ENCODE measurements at regions not wholly inside any gene's neighbourhood (a gene's known extent, or its start where the extent isn't known, plus 50 kb on each side); places are given as distances from the start of the nearest gene placed in this dataset.
"Not testable (repeated sequence)": the region's sequence is repeated elsewhere in the genome, so short reads cannot be mapped to it uniquely, and the experiment has no call there.

DNA sequence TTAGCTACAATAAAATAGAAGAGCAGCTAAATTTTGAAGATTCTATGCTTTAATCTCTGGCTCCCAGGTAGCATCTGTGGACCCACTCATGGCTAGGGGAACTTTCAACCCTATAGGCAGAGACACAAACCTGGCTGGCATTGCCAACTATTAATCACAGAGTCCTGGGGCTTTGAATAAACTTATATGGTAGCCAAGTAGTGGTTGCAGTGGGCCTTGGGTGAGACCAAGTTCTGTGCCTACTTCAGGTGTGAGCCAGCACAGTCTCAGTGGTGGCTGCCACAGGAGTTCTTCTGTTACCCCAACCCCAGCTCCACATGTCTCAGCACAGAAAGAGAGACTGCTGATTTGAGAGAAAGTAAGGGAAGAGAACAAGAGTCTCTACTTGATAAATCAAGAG lies 1626.5 kb downstream of the SPATA31A7 start:
- H3K9me3 Mint-ChIP-seq; H3K36me3 Mint-ChIP-seq (ENCODE audit: insufficient read depth); DNase-seq; H3K4me3 Mint-ChIP-seq; H3K4me1 Mint-ChIP-seq (ENCODE audit: low read depth); ATAC-seq; H3K27me3 Mint-ChIP-seq (ENCODE audit: low read depth): not testable (repeated sequence)

DNA sequence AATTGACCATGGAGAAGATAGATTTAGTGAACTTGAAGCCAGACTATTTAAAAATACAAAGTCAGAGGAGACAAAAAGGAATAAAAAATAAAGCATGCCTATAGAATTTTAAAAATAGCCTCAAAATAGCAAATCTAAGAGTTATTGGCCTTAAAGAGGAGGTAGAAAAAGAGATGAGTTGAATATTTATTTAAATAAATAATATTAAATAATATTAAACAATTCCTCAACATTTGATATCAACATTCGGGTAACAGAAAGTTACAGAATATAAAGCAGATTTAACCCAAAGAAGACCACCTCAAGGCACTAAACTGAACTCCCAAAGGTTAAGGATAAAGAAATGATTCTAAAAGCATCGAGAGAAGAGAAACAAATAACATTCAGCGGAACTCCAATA lies 1627.4 kb downstream of the SPATA31A7 start:
- H3K4me3 Mint-ChIP-seq; H3K36me3 Mint-ChIP-seq (ENCODE audit: insufficient read depth); H3K27me3 Mint-ChIP-seq (ENCODE audit: low read depth); H3K4me1 Mint-ChIP-seq (ENCODE audit: low read depth); DNase-seq; H3K9me3 Mint-ChIP-seq; ATAC-seq: not testable (repeated sequence)

DNA sequence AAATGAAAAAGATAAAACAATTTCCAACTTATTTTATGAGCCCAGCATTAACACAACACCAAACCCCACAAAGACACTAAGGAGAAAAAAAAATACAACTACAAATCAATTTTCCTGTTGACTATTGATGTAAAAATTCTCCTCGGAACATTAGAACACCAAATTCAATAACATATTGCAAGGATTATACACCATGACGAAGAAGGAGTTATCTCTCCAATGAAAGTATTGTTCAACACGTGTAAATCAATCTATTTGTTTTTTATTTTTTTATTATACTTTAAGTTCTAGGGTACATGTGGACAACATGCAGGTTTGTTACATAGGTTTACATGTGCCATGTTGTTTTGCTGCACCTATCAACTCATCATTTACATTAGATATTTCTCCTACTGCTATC lies 1632.3 kb downstream of the SPATA31A7 start:
- not testable (repeated sequence) for DNase-seq; H3K36me3 Mint-ChIP-seq (ENCODE audit: insufficient read depth); H3K4me1 Mint-ChIP-seq (ENCODE audit: low read depth); H3K9me3 Mint-ChIP-seq; ATAC-seq; H3K4me3 Mint-ChIP-seq; H3K27me3 Mint-ChIP-seq (ENCODE audit: low read depth)

DNA sequence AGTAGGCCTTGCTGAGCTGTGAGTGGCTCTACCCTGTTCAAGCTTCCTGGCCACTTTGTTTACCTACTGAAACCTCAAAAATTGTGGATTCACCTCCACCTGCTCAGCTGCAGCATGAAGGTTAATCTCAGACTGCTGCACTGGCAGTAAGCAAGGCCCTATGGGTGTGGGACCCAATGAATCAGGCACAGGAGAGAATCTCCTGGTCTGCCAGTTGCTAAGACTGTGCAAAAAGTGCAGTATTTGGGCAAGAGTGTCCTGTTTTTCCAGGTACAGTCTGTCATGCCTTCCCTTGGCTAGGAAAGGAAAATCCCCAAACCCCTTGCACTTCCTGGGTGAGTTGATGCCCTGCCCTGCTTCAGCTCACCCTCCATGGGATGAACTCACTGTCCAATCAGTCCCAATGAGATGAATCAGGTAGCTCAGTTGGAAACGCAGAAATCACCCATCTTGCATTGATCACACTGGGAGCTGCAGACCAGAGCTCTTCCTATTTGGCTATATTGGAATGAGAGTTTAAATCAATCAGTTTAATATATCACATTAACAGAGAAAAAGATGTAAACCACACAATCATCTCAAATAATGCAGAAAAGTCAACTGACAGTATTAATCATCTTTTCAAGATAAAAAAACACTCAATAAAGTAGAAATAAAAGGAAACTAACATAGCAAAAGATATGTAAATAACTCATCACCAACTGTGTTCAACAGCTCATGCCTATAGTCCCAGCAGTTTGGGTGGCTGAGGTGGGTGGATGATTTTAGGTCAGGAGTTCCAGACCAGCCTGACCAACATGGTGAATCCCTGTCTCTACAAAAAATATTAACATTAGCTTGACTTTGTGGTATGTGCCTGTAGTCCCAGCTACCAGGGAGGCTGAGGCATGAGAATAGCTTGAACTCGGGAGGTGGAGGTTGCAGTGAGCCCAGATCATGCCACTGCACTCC lies 1638.4 kb downstream of the SPATA31A7 start:
- H3K4me1 Mint-ChIP-seq (ENCODE audit: low read depth); H3K9me3 Mint-ChIP-seq; H3K4me3 Mint-ChIP-seq; DNase-seq; ATAC-seq; H3K27me3 Mint-ChIP-seq (ENCODE audit: low read depth); H3K36me3 Mint-ChIP-seq (ENCODE audit: insufficient read depth): not testable (repeated sequence)

DNA sequence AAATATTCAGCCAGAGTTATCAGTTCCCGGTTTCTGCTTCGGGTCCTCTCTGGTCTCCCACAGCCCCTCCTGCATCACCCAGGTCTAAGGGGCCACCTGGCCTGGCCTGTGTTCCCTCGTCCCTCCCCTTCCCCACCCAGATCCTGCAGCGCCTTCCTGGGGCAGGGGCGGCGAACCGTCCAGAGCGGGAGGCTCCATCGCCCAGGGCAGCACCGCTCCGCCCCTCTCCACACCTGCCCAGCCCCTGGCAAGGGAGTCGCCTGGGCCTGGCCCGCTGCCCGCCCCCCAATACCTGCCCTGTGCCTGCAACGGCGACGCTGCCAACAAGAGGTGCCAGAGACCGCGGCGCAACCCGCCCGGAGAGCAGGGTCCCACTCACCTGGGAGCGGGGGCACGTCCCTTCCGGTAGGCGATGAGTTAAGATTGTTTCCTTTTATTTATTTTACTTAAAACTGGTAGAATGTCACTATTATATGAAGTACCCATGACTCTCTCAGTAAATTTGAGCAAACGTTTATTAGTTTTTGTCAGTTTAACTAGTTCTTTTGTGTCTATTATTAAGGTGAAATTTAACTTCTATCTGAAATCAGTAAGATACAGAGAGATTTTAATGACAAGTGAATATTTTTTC lies 1641.1 kb downstream of the SPATA31A7 start:
- H3K36me3 Mint-ChIP-seq (ENCODE audit: insufficient read depth) = not testable (repeated sequence)

DNA sequence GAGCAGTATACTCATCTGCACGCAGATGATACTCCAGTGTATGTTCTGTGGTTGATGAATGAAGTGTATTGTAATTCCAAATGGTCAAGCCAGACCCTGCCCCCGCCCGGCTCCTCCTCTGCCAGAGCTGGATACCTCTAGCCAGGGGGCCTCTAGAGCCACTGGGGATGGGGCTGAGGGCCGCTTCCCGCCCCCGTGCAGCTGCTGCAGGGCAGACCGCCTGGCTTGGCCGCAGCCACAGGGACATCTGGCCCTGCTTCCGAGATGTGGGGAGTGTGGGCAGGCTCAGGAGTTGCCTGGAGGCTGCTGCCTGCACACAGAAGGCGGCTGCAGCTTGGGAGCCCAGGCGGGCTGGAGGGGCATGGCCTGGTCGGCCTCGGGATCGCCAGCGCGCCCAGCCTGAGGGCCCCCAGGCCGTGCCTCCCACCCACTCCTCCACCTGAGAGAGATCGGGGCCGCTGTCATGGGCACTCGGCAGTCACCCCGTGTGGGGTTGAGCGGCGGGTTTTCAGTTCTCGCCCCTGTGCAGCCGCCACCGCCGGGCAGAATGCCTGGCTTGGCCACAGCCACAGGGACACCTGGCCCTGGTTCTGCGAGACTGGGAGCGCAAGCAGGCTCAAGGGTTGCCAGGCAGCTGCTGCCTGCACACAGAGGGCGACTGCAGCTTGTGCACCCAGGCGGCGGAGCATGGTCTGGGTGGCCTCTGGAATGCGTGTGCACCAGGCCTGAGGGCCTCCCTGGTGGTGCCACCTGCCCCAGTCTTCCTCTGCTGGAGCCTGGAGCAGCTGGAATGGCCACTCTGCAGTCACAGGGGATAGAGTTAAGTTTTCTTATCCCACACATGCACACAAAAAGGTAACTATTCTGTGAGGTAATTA lies 1643.7 kb downstream of the SPATA31A7 start:
- ATAC-seq; H3K9me3 Mint-ChIP-seq; H3K4me1 Mint-ChIP-seq (ENCODE audit: low read depth); DNase-seq; H3K27me3 Mint-ChIP-seq (ENCODE audit: low read depth); H3K4me3 Mint-ChIP-seq; H3K36me3 Mint-ChIP-seq (ENCODE audit: insufficient read depth): not testable (repeated sequence)

More for the DNA sequence above, 1641.1 kb downstream of the SPATA31A7 start:
- not testable (repeated sequence) for H3K9me3 Mint-ChIP-seq; ATAC-seq; DNase-seq; H3K4me3 Mint-ChIP-seq; H3K4me1 Mint-ChIP-seq (ENCODE audit: low read depth); H3K27me3 Mint-ChIP-seq (ENCODE audit: low read depth)

DNA sequence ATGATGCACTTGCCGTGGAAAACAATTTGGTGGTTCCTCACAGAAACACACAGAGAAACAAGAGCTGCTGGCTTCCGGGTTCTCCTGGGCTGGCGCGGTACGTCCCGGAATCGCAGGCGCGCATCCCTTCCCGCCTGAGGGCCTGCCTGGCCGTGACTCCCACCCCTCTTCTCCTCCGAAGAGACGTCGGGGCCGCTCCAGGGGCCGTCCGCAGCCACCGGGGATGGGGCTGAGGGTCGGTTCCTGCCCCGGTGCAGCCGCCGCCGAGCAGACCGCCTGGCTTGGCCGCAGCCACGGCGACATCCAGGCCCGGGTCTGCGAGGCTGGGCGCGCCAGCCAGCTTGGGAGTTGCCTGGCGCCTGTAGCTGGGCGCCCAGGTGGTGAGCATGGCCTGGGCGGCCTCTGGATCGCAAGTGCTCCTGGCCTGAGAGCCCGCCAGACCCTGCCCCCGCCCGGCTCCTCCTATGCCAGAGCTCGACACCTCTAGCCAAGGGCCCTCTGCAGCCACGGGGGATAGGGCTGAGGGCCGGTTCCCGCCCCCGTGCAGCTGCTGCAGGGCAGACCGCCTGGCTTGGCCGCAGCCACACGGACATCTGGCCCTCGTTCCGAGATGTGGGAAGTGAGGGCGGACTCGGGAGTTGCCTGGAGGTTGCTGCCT lies 1647.5 kb downstream of the SPATA31A7 start:
- not testable (repeated sequence) for DNase-seq; H3K36me3 Mint-ChIP-seq (ENCODE audit: insufficient read depth); H3K9me3 Mint-ChIP-seq; H3K27me3 Mint-ChIP-seq (ENCODE audit: low read depth); ATAC-seq; H3K4me1 Mint-ChIP-seq (ENCODE audit: low read depth); H3K4me3 Mint-ChIP-seq

DNA sequence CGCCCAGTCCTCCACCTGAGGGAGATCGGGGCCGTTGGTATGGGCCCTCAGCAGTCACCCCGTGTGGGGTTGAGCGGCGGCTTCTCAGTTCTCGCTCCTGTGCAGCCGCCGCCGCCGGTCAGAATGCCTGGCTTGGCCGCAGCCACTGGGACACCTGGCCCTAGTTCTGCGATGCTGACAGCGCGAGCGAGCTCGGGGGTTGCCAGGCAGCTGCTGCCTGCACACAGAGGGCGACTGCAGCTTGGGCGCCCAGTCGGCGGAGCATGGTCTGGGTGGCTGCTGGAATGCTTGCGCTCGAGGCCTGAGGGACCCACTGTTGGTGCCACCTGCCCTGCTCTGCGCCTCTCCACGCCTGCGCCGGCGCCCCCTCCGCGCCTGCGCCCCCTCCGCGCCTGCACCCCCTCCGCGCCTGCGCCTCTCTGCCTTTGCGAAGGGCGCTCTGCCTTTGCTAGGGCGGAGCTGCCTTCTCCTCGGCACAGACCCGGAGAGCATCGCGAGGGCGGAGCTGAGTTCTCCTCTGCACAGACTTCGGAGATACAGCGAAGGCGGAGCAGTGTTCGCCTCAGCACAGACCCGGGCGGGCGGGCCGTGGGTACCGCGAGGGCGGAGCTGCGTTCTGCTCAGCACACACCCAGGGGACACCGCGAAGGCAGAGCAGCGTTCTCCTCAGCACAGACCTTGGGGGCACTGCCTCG lies 1648.3 kb downstream of the SPATA31A7 start:
- H3K4me1 Mint-ChIP-seq (ENCODE audit: low read depth); H3K36me3 Mint-ChIP-seq (ENCODE audit: insufficient read depth); H3K9me3 Mint-ChIP-seq; H3K27me3 Mint-ChIP-seq (ENCODE audit: low read depth): not testable (repeated sequence)
- peak overlapping the region; percentile 82 for H3K4me3 Mint-ChIP-seq
- peak; percentile 100 for ATAC-seq
- peak; percentile 95 for DNase-seq

DNA sequence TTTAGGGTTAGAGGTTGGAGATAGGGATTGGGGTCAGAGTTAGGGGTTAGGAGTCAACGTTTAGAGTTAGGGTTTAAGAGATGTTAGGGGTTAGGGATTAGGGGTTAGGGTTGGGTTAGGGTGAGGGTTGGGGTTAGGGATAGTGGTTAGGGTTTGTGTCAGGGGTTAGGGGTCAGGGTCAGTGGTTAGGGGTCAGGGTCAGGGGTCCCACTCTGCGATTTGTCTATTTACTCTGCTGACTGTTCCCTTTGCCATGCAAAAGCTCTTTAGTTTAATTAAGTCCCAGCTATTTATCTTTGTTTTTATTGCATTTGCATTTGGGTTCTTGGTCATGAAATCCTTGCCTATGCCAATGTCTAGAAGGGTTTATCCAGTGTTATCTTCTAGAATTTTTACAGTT lies 1649.3 kb downstream of the SPATA31A7 start:
- ATAC-seq; H3K4me3 Mint-ChIP-seq; H3K9me3 Mint-ChIP-seq; H3K36me3 Mint-ChIP-seq (ENCODE audit: insufficient read depth); H3K4me1 Mint-ChIP-seq (ENCODE audit: low read depth); DNase-seq; H3K27me3 Mint-ChIP-seq (ENCODE audit: low read depth): not testable (repeated sequence)

DNA sequence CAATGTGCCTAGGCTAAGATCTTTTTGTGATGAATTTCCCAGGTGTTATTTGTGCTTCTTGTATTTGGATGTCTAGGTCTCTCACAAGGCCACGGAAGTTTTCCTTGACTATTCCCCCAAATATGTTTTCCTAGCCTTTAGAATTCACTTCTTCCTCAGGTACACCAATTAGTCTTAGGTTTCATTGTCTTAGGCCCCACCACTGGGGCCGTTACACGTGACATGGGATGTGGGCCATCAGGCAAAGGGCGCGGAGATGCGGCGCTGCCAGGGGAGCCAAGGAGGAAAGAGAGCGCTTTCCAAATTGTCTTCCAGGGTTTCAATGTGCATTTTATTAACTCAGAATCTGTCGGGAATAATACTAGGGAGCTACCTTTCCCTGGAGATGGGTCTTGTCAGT lies 1653.3 kb downstream of the SPATA31A7 start:
- not testable (repeated sequence) for H3K4me1 Mint-ChIP-seq (ENCODE audit: low read depth); H3K27me3 Mint-ChIP-seq (ENCODE audit: low read depth); H3K4me3 Mint-ChIP-seq

DNA sequence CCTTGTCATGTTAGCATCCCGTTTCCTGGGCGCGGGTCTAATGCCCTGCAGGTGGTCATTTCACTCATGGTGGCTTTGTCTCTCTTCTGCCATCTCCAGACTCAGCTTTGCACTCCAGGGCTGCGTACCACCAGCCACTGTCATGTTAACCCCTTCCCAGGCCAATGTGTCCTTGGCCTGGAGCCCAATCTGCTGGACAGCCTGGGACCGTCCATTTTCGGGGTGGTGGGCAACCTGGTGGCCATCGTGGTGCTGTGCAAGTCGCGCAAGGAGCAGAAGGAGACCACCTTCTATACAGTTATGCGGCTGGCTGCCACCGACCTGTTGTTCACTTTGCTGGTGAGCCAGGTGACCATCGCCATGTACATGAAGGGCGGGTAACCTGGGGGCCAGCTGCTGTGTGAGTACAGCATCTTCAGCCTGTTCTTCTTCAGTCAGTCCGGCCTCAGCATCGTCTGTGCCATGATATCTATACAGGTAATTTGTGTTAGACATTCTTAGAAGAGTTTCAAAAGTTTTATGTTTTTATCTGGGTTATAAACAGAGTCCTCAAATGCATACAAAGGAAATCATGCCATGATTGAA lies 1654.0 kb downstream of the SPATA31A7 start:
- not testable (repeated sequence) for H3K9me3 Mint-ChIP-seq; DNase-seq; H3K36me3 Mint-ChIP-seq (ENCODE audit: insufficient read depth); H3K27me3 Mint-ChIP-seq (ENCODE audit: low read depth); H3K4me1 Mint-ChIP-seq (ENCODE audit: low read depth); H3K4me3 Mint-ChIP-seq; ATAC-seq

More for the DNA sequence above, 1653.3 kb downstream of the SPATA31A7 start:
- DNase-seq; H3K36me3 Mint-ChIP-seq (ENCODE audit: insufficient read depth); H3K9me3 Mint-ChIP-seq; ATAC-seq: not testable (repeated sequence)

DNA sequence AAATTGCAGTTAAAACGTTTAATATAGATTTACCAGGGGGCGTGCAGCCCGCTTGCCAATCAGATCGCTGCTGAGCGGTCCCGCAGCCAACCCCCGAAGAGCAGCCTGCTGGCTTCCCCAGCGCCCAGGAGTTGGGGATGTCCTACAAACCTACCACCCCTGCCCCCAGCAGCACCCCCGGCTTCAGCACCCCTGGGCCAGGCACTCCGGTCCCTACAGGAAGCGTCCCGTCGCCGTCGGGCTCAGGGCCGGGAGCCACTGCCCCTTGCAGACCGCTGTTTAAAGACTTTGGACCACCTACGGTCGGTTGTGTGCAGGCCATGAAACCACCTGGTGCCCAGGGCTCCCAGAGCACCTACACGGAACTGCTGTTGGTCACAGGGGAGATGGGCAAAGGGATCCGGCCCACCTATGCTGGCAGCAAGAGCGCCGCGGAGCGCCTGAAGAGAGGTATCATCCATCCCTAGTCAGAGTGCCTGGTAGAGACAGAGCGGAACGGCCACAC lies 1654.9 kb downstream of the SPATA31A7 start:
- H3K4me1 Mint-ChIP-seq (ENCODE audit: low read depth); DNase-seq; H3K9me3 Mint-ChIP-seq; H3K4me3 Mint-ChIP-seq; H3K27me3 Mint-ChIP-seq (ENCODE audit: low read depth); H3K36me3 Mint-ChIP-seq (ENCODE audit: insufficient read depth); ATAC-seq: not testable (repeated sequence)

DNA sequence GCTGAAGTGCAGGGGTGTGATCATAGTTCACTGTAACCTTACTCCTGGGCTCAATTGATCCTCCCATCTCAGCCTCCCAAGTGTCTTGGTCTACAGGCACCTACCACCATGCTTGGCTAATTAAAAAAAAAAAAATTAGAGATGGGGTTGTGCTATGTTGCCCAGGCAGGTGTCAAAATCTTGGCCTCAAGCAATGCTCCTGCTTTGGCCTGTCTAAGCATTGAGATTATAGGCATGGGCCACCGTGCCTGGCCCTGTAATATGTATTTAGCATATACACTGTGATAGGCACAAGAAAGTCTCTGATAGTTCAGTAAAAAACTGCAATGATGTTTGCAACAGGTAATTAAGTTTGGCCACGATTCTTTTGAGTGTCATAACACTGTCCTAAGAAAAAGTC lies 1658.4 kb downstream of the SPATA31A7 start:
- H3K27me3 Mint-ChIP-seq (ENCODE audit: low read depth); H3K36me3 Mint-ChIP-seq (ENCODE audit: insufficient read depth); H3K4me3 Mint-ChIP-seq; H3K9me3 Mint-ChIP-seq; ATAC-seq; DNase-seq; H3K4me1 Mint-ChIP-seq (ENCODE audit: low read depth): not testable (repeated sequence)

Measured in activated T-cell treated with anti-CD3 and anti-CD28 coated beads, Interleukin-2, amount 50 U/mL, for 4 hours (primary cell).